NT2/D1 (cell line): ENCODE measurements at regions not wholly inside any gene's neighbourhood (a gene's known extent, or its start where the extent isn't known, plus 50 kb on each side); places are given as distances from the start of the nearest gene placed in this dataset.

Experiments used
- DNase-seq: peaks from one replicate; pipeline ENCODE4 v3.0.0-alpha.2; 2011; ENCODE audit warnings: low read depth, low spot score
- H3K27me3 ChIP-seq: 2 replicates; pipeline ENCODE4 v1.6.0; 2011; ENCODE audit warnings: mild to moderate bottlenecking; ENCODE audit not compliant: insufficient read length, insufficient read depth
- H3K36me3 ChIP-seq: 2 replicates; pipeline ENCODE4 v1.6.1; 2011; ENCODE audit warnings: mild to moderate bottlenecking, low read length, mixed read lengths; ENCODE audit not compliant: insufficient read depth, insufficient read length
- H3K4me1 ChIP-seq: 2 replicates; pipeline ENCODE4 v1.5.1; 2011; ENCODE audit not compliant: insufficient read depth, insufficient read length
- H3K4me3 ChIP-seq: 2 replicates; pipeline ENCODE4 v1.5.1; 2011; ENCODE audit warnings: low read depth; ENCODE audit not compliant: insufficient read length
- H3K9ac ChIP-seq: 2 replicates; pipeline ENCODE4 v1.6.0; 2011; ENCODE audit warnings: low read depth; ENCODE audit not compliant: insufficient read length
- H3K9me3 ChIP-seq: 2 replicates; pipeline ENCODE4 v1.5.1; 2011; ENCODE audit warnings: mild to moderate bottlenecking, low read length; ENCODE audit not compliant: insufficient read depth
- SUZ12 ChIP-seq: IDR thresholded peaks from 2 replicates; pipeline ENCODE4 v1.6.1; 2011; ENCODE audit not compliant: insufficient read length, insufficient read depth; ENCODE audit errors: extremely low read depth
- YY1 ChIP-seq: IDR thresholded peaks from 2 replicates; pipeline ENCODE4 v1.6.1; 2011; ENCODE audit not compliant: insufficient read length, insufficient read depth
- ZNF274 ChIP-seq: IDR thresholded peaks from 2 replicates; pipeline ENCODE4 v1.6.1; 2011; ENCODE audit warnings: mild to moderate bottlenecking, low read depth, low read length

DNA sequence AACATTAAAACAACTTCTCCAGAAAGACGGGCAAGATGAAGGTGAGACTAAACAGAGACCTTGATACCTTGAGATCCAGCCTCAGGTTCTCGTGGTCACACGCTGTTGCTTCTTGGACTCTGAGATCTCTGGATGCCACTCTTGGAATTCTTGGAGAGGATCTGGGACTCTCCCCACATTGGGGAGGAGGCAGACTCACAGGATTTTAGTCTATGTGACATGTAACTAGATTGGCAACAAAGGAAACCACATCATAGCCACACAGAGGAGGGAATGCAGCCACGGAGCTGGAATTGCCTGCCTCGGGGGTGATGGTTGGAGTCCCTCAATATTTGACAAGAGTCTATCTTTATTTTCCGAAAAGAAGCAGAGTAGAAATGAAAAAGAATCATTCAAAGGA is 78.8 kb upstream of the IGFBP5 start:
- H3K36me3 ChIP-seq, result no peaks in the 10 kb centered on the region
- H3K9me3 ChIP-seq, result no peaks in the 10 kb centered on the region
- no peak overlapping the region for H3K9ac ChIP-seq
- H3K4me3 ChIP-seq, result no peak overlapping the region
- TF ChIP-seq YY1 (no peak), SUZ12 (no peak), ZNF274 (no peak)
- no peaks in the 10 kb centered on the region for H3K27me3 ChIP-seq
- H3K4me1 ChIP-seq, result peaks cover 6% of the 10 kb centered on the region
- no peak for DNase-seq

DNA sequence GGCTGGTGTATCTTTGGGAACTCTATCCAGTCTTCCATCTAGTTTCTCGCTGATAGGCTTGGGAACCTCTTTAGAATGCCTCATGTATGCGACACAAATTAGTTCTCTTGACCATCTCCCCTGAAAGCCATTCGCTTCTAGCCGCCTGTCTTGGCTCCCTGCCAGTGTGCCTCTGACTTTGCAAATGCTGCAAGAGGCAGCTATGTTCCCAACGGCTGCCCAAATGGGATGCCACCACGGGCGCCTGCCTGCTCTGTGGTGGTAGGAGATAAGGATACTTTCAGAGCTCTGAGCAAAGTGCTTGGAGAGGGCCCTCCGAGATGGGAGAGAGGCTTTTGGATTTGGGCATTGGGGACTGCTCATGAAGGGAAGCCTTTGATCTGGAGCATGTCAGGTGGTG is 77.7 kb upstream of the IGFBP5 start:
- no peak for DNase-seq
- Histone ChIP-seq H3K9me3 (no peaks in the 10 kb centered on the region), H3K4me3 (no peak overlapping the region), H3K4me1 (peaks cover 6% of the 10 kb centered on the region), H3K27me3 (no peaks in the 10 kb centered on the region), H3K9ac (no peak overlapping the region), H3K36me3 (no peaks in the 10 kb centered on the region)
- TF ChIP-seq SUZ12, result no peak
- no peak for TF ChIP-seq YY1
- TF ChIP-seq ZNF274, result no peak

DNA sequence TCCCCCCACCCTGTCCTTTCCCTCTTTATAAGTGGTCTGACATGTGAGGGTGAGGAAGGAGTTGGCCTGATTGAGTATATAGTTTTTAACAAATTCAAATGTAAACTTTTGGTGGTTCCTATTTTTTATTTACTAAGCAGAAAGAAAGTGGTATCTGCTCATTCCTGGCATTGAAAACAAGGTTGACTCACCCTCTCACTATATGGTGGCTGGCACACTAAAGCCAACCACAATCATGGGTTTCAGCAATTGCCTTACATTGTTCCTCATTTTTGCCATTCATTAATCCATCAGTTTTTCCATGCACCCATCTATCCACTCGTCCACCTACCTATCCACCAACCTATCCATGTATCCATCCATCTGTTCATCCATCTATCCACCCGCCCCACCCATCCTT is 75.4 kb upstream of the IGFBP5 start:
- no peak for DNase-seq
- Histone ChIP-seq H3K4me3 (no peak overlapping the region), H3K36me3 (no peaks in the 10 kb centered on the region), H3K27me3 (no peaks in the 10 kb centered on the region), H3K9me3 (no peaks in the 10 kb centered on the region), H3K9ac (no peak overlapping the region), H3K4me1 (peaks cover 14% of the 10 kb centered on the region)
- no peak for TF ChIP-seq YY1
- TF ChIP-seq ZNF274, result no peak
- TF ChIP-seq SUZ12, result no peak

DNA sequence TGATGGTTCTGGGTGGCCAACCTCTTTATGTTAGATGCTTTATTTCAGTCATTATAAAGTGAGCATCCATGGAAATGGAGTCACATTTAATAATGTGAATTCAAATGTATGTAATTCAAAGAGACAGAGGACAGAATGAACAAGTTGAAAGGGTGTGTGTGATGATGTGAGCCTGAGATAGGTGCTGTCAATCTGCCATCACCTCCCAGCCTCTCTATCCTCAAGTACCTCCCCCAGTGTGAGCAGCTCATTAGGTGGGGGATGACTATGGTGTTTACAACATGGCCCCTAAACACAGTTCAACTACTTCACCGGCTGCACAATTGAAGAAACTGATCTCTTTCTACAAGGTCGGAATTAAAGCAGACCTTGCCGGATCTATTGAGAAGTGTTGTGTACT is 74.7 kb upstream of the IGFBP5 start:
- Histone ChIP-seq H3K36me3 (no peaks in the 10 kb centered on the region), H3K27me3 (no peaks in the 10 kb centered on the region), H3K4me3 (no peak overlapping the region), H3K9ac (no peak overlapping the region), H3K4me1 (peaks cover 14% of the 10 kb centered on the region), H3K9me3 (no peaks in the 10 kb centered on the region)
- no peak for DNase-seq
- no peak for TF ChIP-seq SUZ12
- TF ChIP-seq ZNF274, result no peak
- TF ChIP-seq YY1, result no peak

DNA sequence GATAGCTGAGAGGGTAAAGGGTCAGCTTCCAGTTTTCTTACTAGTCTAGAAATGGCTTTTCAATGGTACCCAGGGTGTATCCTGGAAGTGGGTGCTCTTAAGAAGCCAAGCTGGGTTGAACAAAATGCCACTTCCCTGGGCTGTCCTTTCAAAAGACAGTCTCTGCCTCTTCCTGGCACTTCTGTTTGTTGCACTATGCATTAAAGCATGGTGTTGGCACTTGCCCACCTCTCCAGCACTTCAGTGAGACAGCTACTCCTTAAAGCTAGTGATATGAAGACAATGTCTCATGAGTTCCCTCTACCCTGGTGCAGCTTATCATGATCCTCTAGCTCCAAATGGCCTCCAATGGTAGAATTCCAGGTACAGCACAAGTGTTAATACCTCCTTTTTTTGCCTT is 74.3 kb upstream of the IGFBP5 start:
- H3K36me3 ChIP-seq, result no peaks in the 10 kb centered on the region
- no peaks in the 10 kb centered on the region for H3K9me3 ChIP-seq
- TF ChIP-seq SUZ12 (no peak), ZNF274 (no peak), YY1 (no peak)
- no peaks in the 10 kb centered on the region for H3K27me3 ChIP-seq
- DNase-seq, result no peak
- no peak overlapping the region for H3K4me3 ChIP-seq
- peaks cover 13% of the 10 kb centered on the region for H3K4me1 ChIP-seq
- H3K9ac ChIP-seq, result no peak overlapping the region

DNA sequence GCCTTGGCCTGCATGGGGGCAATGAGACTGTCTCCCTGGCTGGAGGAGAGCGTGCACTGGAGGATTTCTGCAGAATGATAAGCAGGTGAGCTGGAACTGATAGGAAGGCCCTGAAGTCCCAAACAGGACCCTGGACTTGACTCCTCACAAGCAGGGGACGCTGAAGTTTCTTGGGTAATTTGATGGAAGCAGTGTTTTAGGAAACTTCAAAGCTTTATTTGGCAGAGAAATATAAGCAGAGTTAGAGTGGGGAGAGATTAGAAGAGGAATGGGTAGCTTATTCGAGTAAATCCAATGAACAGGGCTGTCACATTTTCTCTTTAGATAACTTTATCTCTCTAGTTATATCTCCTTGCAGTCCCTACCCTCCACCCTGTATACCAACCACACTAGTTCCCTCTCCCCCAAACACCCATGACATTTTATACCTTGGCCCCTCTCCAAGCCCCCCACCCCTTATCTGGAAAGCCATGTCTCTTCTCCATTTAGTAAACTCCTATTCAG is 73.6 kb upstream of the IGFBP5 start:
- no peak for TF ChIP-seq ZNF274
- TF ChIP-seq YY1, result no peak
- TF ChIP-seq SUZ12, result no peak
- no peak overlapping the region for H3K4me3 ChIP-seq
- H3K9ac ChIP-seq, result no peak overlapping the region
- peaks cover 10% of the 10 kb centered on the region for H3K4me1 ChIP-seq
- DNase-seq, result no peak
- no peaks in the 10 kb centered on the region for H3K27me3 ChIP-seq
- no peaks in the 10 kb centered on the region for H3K9me3 ChIP-seq
- H3K36me3 ChIP-seq, result no peaks in the 10 kb centered on the region

DNA sequence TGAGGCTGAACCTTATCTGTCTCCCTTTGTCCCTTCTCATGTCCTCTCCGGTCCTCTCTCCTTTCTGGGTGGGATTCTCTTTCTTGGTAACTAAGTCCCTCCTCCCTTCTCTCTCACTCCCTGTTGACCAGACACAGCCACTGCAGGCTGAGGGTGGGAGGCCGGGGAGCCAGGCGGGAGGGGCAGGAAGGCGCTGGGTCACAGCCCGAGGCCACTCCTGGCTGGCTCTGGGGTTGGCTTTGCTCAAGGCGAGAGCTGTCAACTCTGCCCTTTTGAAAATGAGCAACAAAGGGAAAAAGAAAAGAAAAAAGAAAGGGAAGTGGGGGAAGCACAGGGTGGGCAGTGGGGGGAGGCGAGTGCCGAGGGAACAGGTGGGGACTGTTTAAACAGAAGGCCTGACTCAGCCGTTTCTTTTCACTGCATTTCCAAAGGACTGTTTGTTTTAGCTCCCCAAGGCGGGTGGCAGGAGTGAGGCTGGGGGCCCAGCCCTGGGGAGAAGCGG is 70.5 kb upstream of the IGFBP5 start:
- Histone ChIP-seq H3K27me3 (no peaks in the 10 kb centered on the region), H3K9ac (no peak overlapping the region), H3K36me3 (no peaks in the 10 kb centered on the region), H3K4me1 (peaks cover 8% of the 10 kb centered on the region), H3K4me3 (no peak overlapping the region), H3K9me3 (no peaks in the 10 kb centered on the region)
- peak; percentile 88 for DNase-seq
- TF ChIP-seq ZNF274 (no peak), YY1 (no peak), SUZ12 (no peak)
